ENCODE measurements at regions not wholly inside any gene's neighbourhood (a gene's known extent, or its start where the extent isn't known, plus 50 kb on each side); places are given as distances from the start of the nearest gene placed in this dataset.

DNA sequence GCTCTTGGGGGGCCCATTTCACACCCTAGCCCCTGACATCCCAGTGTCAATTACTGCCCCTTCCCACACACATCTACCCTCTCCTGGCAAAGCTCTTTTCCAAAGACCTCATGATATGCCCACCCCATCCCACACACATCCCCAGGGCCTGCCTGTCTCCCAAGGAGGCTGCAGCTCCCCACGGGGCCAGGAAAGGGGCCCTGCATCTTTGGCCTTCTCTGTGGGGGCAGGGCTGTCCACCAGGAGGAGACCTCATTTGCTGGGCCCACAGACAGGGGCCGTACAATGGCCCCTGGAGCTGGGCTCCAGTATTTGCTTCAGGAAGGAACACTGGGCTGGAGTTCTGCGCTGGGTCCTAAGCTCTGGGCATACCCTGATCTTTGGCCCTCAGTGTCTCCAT lies 65.6 kb upstream of the RUNX3 start:
- Histone ChIP-seq H3K4ac (ENCODE audit: low read depth, low read length) (no peak overlapping the region), H3K4me2 (ENCODE audit: low read length) (no peak overlapping the region), H3K9ac (ENCODE audit: low read length) (no peak overlapping the region), H2BK5ac (ENCODE audit: low read length) (no peak overlapping the region), H2AK5ac (ENCODE audit: low read length) (no peak overlapping the region), H3K27ac (ENCODE audit: low read depth, low read length) (no peak overlapping the region), H3K79me2 (ENCODE audit: control insufficient read depth, insufficient read depth, low read length) (no peaks in the 10 kb centered on the region), H4K5ac (ENCODE audit: low read length) (no peak overlapping the region), H3K56ac (ENCODE audit: low read length) (no peak overlapping the region), H3K36me3 (ENCODE audit: control insufficient read depth, insufficient read depth, low read length) (no peaks in the 10 kb centered on the region), H3K79me1 (ENCODE audit: low read length) (no peaks in the 10 kb centered on the region), H2BK120ac (ENCODE audit: low read depth, low read length) (no peak overlapping the region), H3K4me1 (ENCODE audit: control insufficient read depth, low read depth, low read length) (no peaks in the 10 kb centered on the region), H4K8ac (ENCODE audit: low read depth, low read length) (no peak overlapping the region), H3K18ac (ENCODE audit: low read length) (no peak overlapping the region), H2BK15ac (replicated peaks; ENCODE audit: low read depth) (no peak overlapping the region), H3K27me3 (ENCODE audit: insufficient read depth, low read length, poor library complexity) (no peaks in the 10 kb centered on the region), H3K4me3 (ENCODE audit: low read length) (no peak overlapping the region), H3K23ac (ENCODE audit: low read length) (no peak overlapping the region)
- no peak for DNase-seq
- no CpG with 5 or more reads among the region's 3 CpGs for WGBS (ENCODE audit: extremely low coverage, insufficient coverage, low lambda C conversion rate)

DNA sequence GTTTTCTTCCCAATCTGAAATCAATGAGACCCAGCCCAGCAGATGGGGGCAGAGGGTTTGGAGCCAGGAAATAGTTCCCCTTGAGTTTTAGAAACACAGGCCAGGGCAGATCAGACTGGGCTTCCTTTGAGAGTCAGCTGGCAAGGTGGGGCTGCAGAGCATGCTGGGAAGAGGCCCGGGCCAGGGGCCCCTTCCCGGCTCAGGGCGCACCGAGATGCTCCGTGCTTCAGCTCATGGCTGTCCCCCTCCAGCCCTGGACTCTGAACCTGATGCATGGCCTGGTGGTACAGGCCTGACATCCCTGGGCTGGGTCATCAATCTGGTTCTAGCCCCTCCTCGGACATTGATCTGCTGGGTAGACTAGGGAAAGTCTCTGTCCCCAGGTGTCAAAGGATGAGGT lies 65.1 kb upstream of the RUNX3 start:
- no peak overlapping the region for H3K9ac ChIP-seq (ENCODE audit: low read length)
- H3K79me1 ChIP-seq (ENCODE audit: low read length): no peaks in the 10 kb centered on the region
- no peak overlapping the region for H4K5ac ChIP-seq (ENCODE audit: low read length)
- H2AK5ac ChIP-seq (ENCODE audit: low read length): no peak overlapping the region
- no peak overlapping the region for H2BK5ac ChIP-seq (ENCODE audit: low read length)
- H4K8ac ChIP-seq (ENCODE audit: low read depth, low read length): no peak overlapping the region
- H3K18ac ChIP-seq (ENCODE audit: low read length): no peak overlapping the region
- H2BK120ac ChIP-seq (ENCODE audit: low read depth, low read length): no peak overlapping the region
- no peaks in the 10 kb centered on the region for H3K79me2 ChIP-seq (ENCODE audit: control insufficient read depth, insufficient read depth, low read length)
- no peaks in the 10 kb centered on the region for H3K36me3 ChIP-seq (ENCODE audit: control insufficient read depth, insufficient read depth, low read length)
- no peak overlapping the region for H2BK15ac ChIP-seq (replicated peaks; ENCODE audit: low read depth)
- H3K4me3 ChIP-seq (ENCODE audit: low read length): no peak overlapping the region
- H3K27ac ChIP-seq (ENCODE audit: low read depth, low read length): no peak overlapping the region
- H3K23ac ChIP-seq (ENCODE audit: low read length): no peak overlapping the region
- no peaks in the 10 kb centered on the region for H3K4me1 ChIP-seq (ENCODE audit: control insufficient read depth, low read depth, low read length)
- DNase-seq: no peak
- no CpG with 5 or more reads among the region's 6 CpGs for WGBS (ENCODE audit: extremely low coverage, insufficient coverage, low lambda C conversion rate)
- no peaks in the 10 kb centered on the region for H3K27me3 ChIP-seq (ENCODE audit: insufficient read depth, low read length, poor library complexity)
- H3K4ac ChIP-seq (ENCODE audit: low read depth, low read length): no peak overlapping the region
- H3K4me2 ChIP-seq (ENCODE audit: low read length): no peak overlapping the region
- no peak overlapping the region for H3K56ac ChIP-seq (ENCODE audit: low read length)

DNA sequence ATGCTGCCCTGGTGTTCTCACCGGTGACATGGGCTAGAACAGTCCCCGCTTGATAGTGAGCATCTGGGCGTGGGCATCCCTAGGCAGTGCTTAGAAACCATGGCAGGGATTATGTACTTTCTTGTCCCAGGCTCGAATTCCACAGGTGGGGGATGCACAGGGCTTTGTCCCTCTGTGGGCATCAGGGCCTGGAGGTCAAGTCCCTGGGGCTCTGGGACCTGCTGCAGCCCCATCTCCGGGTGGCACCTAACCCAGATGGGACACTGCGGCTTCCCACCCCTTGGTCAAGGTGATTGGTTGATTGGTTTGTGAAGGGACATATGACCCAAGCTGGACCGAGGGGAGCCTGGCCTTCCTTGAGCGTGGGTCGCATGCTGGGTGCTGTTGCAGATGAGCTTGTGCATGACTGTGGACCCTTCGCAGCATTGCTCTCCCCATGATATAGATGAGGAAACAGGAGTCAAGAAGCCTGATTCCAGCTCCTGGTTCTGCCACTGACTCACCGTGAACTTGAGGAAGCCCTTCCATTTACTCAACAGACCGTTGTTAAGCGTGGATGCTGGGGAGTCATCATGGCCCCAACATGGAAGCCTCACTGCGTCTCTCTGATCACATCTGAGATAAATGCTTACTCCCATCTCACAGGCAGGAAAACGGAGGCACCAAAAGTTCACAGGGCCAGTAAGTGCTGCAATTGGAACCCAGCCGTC lies 64.0 kb upstream of the RUNX3 start:
- H3K4me1 ChIP-seq (ENCODE audit: control insufficient read depth, low read depth, low read length): no peaks in the 10 kb centered on the region
- no CpG with 5 or more reads among the region's 16 CpGs for WGBS (ENCODE audit: extremely low coverage, insufficient coverage, low lambda C conversion rate)

DNA sequence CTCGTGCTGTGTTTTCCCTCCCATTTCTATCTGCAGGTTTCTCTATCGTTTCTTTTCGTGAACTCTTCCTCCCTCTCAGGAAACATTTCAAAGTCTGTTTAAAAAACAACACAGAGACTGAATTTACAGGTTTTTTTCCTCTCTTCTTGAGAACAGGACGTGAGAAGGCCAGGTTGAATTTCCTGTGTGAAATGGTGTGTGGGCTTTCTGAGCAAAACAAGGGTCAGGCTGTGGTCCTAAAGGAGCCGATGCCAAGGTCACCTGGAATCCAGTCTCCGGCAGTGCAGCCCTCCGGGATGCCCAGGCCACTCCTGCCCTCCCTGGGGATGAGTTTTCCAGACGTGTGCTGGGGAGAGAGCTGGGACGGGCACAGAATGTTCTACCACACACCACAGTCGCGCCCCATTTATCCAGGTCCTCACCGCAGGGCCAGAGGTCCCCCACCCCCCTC lies 62.7 kb upstream of the RUNX3 start:
- Histone ChIP-seq H3K4ac (ENCODE audit: low read depth, low read length) (no peak overlapping the region), H4K8ac (ENCODE audit: low read depth, low read length) (no peak overlapping the region), H3K4me3 (ENCODE audit: low read length) (no peak overlapping the region), H3K36me3 (ENCODE audit: control insufficient read depth, insufficient read depth, low read length) (no peaks in the 10 kb centered on the region), H3K4me1 (ENCODE audit: control insufficient read depth, low read depth, low read length) (no peaks in the 10 kb centered on the region), H3K79me2 (ENCODE audit: control insufficient read depth, insufficient read depth, low read length) (no peaks in the 10 kb centered on the region), H4K5ac (ENCODE audit: low read length) (no peak overlapping the region), H2BK5ac (ENCODE audit: low read length) (no peak overlapping the region), H3K27me3 (ENCODE audit: insufficient read depth, low read length, poor library complexity) (no peaks in the 10 kb centered on the region), H3K9ac (ENCODE audit: low read length) (no peak overlapping the region), H2BK15ac (replicated peaks; ENCODE audit: low read depth) (no peak overlapping the region), H3K4me2 (ENCODE audit: low read length) (no peak overlapping the region), H2BK120ac (ENCODE audit: low read depth, low read length) (no peak overlapping the region), H3K56ac (ENCODE audit: low read length) (no peak overlapping the region), H3K18ac (ENCODE audit: low read length) (no peak overlapping the region), H3K27ac (ENCODE audit: low read depth, low read length) (no peak overlapping the region), H3K79me1 (ENCODE audit: low read length) (no peaks in the 10 kb centered on the region), H3K23ac (ENCODE audit: low read length) (no peak overlapping the region), H2AK5ac (ENCODE audit: low read length) (no peak overlapping the region)
- no CpG with 5 or more reads among the region's 12 CpGs for WGBS (ENCODE audit: extremely low coverage, insufficient coverage, low lambda C conversion rate)
- DNase-seq: no peak

More for the DNA sequence above, 64.0 kb upstream of the RUNX3 start:
- Histone ChIP-seq H3K27ac (ENCODE audit: low read depth, low read length) (no peak overlapping the region), H3K27me3 (ENCODE audit: insufficient read depth, low read length, poor library complexity) (no peaks in the 10 kb centered on the region), H4K5ac (ENCODE audit: low read length) (no peak overlapping the region), H3K4me2 (ENCODE audit: low read length) (no peak overlapping the region), H3K18ac (ENCODE audit: low read length) (no peak overlapping the region), H3K4me3 (ENCODE audit: low read length) (no peak overlapping the region), H2AK5ac (ENCODE audit: low read length) (no peak overlapping the region), H3K4ac (ENCODE audit: low read depth, low read length) (no peak overlapping the region), H3K9ac (ENCODE audit: low read length) (no peak overlapping the region), H2BK15ac (replicated peaks; ENCODE audit: low read depth) (no peak overlapping the region), H2BK5ac (ENCODE audit: low read length) (no peak overlapping the region), H3K56ac (ENCODE audit: low read length) (no peak overlapping the region), H3K79me2 (ENCODE audit: control insufficient read depth, insufficient read depth, low read length) (no peaks in the 10 kb centered on the region), H3K79me1 (ENCODE audit: low read length) (no peaks in the 10 kb centered on the region), H3K36me3 (ENCODE audit: control insufficient read depth, insufficient read depth, low read length) (no peaks in the 10 kb centered on the region), H2BK120ac (ENCODE audit: low read depth, low read length) (no peak overlapping the region), H3K23ac (ENCODE audit: low read length) (no peak overlapping the region), H4K8ac (ENCODE audit: low read depth, low read length) (no peak overlapping the region)
- DNase-seq: no peak

DNA sequence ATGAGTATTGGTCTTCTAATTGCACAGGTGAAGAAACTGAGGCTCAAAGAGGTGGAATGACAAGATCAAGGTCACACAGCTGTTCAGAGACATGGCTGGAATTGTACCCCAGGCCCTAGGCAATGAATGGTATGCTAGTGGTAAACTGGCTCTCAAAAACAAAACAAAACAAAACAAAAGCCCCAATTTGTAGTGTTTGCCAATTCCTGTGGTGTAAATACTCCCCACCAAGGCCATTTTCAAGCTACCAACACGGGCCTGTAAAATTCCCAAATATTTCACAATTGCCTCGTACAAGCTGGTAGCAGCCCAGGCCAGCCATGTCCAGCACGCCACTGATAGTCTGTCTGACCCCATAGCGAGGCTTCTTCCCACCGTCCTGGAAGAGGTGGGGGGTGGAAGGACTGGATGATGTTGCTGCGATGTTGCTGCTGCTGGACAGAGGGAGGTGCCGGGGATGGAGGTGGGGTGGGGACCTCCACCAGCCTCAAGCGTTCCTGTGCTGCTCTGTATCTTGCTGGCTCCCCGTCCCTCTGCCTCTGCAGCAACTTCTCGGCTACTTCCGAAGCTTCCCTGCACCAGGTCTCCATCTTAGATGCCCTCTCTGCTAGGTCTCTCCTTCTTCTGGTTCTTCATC lies 62.2 kb upstream of the RUNX3 start:
- Histone ChIP-seq H2BK5ac (ENCODE audit: low read length) (no peak overlapping the region), H3K79me2 (ENCODE audit: control insufficient read depth, insufficient read depth, low read length) (no peaks in the 10 kb centered on the region), H3K9ac (ENCODE audit: low read length) (no peak overlapping the region), H2AK5ac (ENCODE audit: low read length) (no peak overlapping the region), H3K27me3 (ENCODE audit: insufficient read depth, low read length, poor library complexity) (no peaks in the 10 kb centered on the region), H3K4me3 (ENCODE audit: low read length) (no peak overlapping the region), H3K4ac (ENCODE audit: low read depth, low read length) (no peak overlapping the region), H3K4me2 (ENCODE audit: low read length) (no peak overlapping the region), H4K8ac (ENCODE audit: low read depth, low read length) (no peak overlapping the region), H3K23ac (ENCODE audit: low read length) (no peak overlapping the region), H3K27ac (ENCODE audit: low read depth, low read length) (no peak overlapping the region), H3K36me3 (ENCODE audit: control insufficient read depth, insufficient read depth, low read length) (no peaks in the 10 kb centered on the region), H2BK15ac (replicated peaks; ENCODE audit: low read depth) (no peak overlapping the region), H3K79me1 (ENCODE audit: low read length) (no peaks in the 10 kb centered on the region), H2BK120ac (ENCODE audit: low read depth, low read length) (no peak overlapping the region), H3K56ac (ENCODE audit: low read length) (no peak overlapping the region), H3K4me1 (ENCODE audit: control insufficient read depth, low read depth, low read length) (no peaks in the 10 kb centered on the region), H4K5ac (ENCODE audit: low read length) (no peak overlapping the region), H3K18ac (ENCODE audit: low read length) (no peak overlapping the region)
- DNase-seq: no peak
- WGBS (ENCODE audit: extremely low coverage, insufficient coverage, low lambda C conversion rate): no CpG with 5 or more reads among the region's 11 CpGs
